Common myeloid progenitor, CD34-positive (primary cell): ENCODE measurements at regions not wholly inside any gene's neighbourhood (a gene's known extent, or its start where the extent isn't known, plus 50 kb on each side); places are given as distances from the start of the nearest gene placed in this dataset.

Experiments used
- CTCF ChIA-PET: fragments of 350-600 bp; sonication (Branson Sonifier 250); formaldehyde crosslinking; loops from one replicate; lab custom pipeline; 2021; ENCODE audit warnings: antibody characterized with exemption; lab: Charles Lee
- POLR2A ChIA-PET: fragments of 350-600 bp; sonication (Branson Sonifier 250); formaldehyde crosslinking; loops from one replicate; lab custom pipeline; 2021; ENCODE audit warnings: antibody characterized with exemption; lab: Charles Lee
- DNase-seq, 3 donors: peaks; one replicate each; pipeline versions ENCODE4 v3.0.0 to v3.0.0-alpha.2; 2013
- H3K27ac ChIP-seq, 2 experiments: 1 replicate in 1 of 2; 2 replicates in 1 of 2; pipeline ENCODE4 v1.7.0; 2013; ENCODE audit warnings: inconsistent platforms in 2 of 2, low read length in 2 of 2, mild to moderate bottlenecking in 2 of 2, low read depth in 1 of 2, moderate library complexity in 1 of 2; ENCODE audit not compliant: severe bottlenecking in 2 of 2, insufficient read depth in 1 of 2, poor library complexity in 1 of 2
- H3K27me3 ChIP-seq, 5 experiments: replicated peaks in 2 of 5; 1 replicate in 3 of 5; 2 replicates in 2 of 5; pipeline versions ENCODE4 v1.6.1 to v1.7.0; 2013; ENCODE audit warnings: low read length in 4 of 5, mild to moderate bottlenecking in 2 of 5, moderate library complexity in 2 of 5, inconsistent platforms in 1 of 5; ENCODE audit not compliant: insufficient read depth in 5 of 5, control insufficient read depth in 4 of 5
- H3K36me3 ChIP-seq, 4 experiments: 1 replicate in 2 of 4; 2 replicates in 2 of 4; pipeline versions ENCODE4 v1.6.1 to v1.7.0; 2013; ENCODE audit warnings: low read length in 3 of 4, control low read depth in 1 of 4, mild to moderate bottlenecking in 1 of 4; ENCODE audit not compliant: control insufficient read depth in 4 of 4, insufficient read depth in 4 of 4
- H3K4me1 ChIP-seq, 4 experiments: 1 replicate in 3 of 4; 2 replicates in 1 of 4; pipeline versions ENCODE4 v1.6.1 to v1.7.1; 2013; ENCODE audit warnings: low read length in 3 of 4, mild to moderate bottlenecking in 3 of 4, control low read depth in 1 of 4, inconsistent platforms in 1 of 4, moderate library complexity in 1 of 4; ENCODE audit not compliant: control insufficient read depth in 4 of 4, insufficient read depth in 4 of 4; ENCODE audit errors: control extremely low read depth in 1 of 4
- H3K4me3 ChIP-seq, 7 experiments: 1 replicate in 4 of 7; 2 replicates in 3 of 7; pipeline versions ENCODE4 v1.5.1 to v1.7.0; 2013; ENCODE audit warnings: mild to moderate bottlenecking in 7 of 7, low read length in 6 of 7, moderate library complexity in 6 of 7, inconsistent platforms in 2 of 7, low read depth in 2 of 7, control low read depth in 1 of 7; ENCODE audit not compliant: insufficient read depth in 4 of 7, control insufficient read depth in 1 of 7; ENCODE audit errors: extremely low read depth in 1 of 7
- H3K9me3 ChIP-seq, 5 experiments: 1 replicate in 4 of 5; 2 replicates in 1 of 5; pipeline versions ENCODE4 v1.6.1 to v1.7.1; 2013; ENCODE audit warnings: low read length in 4 of 5, mild to moderate bottlenecking in 2 of 5, inconsistent platforms in 1 of 5, low read depth in 1 of 5, moderate library complexity in 1 of 5; ENCODE audit not compliant: control insufficient read depth in 4 of 5, insufficient read depth in 2 of 5; ENCODE audit errors: control extremely low read depth in 1 of 5
- WGBS: methylation state at CpG from one replicate; pipeline ENCODE4 v1.1.5; 2013; ENCODE audit not compliant: insufficient coverage; 5-methylcytosine and 5-hydroxymethylcytosine counted together

DNA sequence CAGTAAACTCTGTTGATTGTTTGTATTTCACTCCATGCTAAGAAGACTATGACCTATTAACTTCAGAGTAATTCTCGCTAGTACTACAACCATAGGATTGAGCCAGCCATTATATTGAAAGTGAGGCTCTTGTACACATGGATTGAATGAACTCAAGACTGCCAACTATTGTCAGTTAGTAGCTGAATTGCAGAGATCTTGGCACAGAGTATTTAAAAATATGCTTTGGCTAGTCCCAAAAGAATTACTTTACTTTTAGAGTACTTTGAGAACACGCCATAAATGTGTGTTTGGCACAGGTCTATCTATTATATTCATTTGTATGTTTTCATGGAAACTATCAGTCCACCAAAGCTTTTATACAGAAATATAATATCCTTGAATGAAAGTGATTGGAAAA is 226.7 kb upstream of the DCBLD2 start:
- Histone ChIP-seq H3K4me3 (no peak overlapping the region), H3K27ac (no peak overlapping the region), H3K4me1 (no peaks in the 10 kb centered on the region), H3K9me3 (no peaks in the 10 kb centered on the region), H3K36me3 (no peaks in the 10 kb centered on the region), H3K27me3 (no peaks in the 10 kb centered on the region)
- ChIA-PET POLR2A (no interaction called here), CTCF (no interaction called here)
- DNase-seq, result no peak
- no CpG with 5 or more reads among the region's 2 CpGs for WGBS

GRCh38 chr3:99126316-99126715 is 224.8 kb upstream of the DCBLD2 start:
- H3K36me3 ChIP-seq, result no peaks in the 10 kb centered on the region
- no peak overlapping the region for H3K27ac ChIP-seq
- ChIA-PET CTCF (no interaction called here), POLR2A (no interaction called here)
- no CpG with 5 or more reads among the region's 1 CpG for WGBS
- no peak overlapping the region for H3K4me3 ChIP-seq
- no peaks in the 10 kb centered on the region for H3K9me3 ChIP-seq
- no peaks in the 10 kb centered on the region for H3K27me3 ChIP-seq
- no peaks in the 10 kb centered on the region for H3K4me1 ChIP-seq
- no peak for DNase-seq

- Histone ChIP-seq H3K4me1 (no peaks in the 10 kb centered on the region), H3K4me3 (no peak overlapping the region), H3K36me3 (no peaks in the 10 kb centered on the region), H3K27ac (no peak overlapping the region), H3K9me3 (no peaks in the 10 kb centered on the region), H3K27me3 (no peaks in the 10 kb centered on the region)
- ChIA-PET CTCF (no interaction called here), POLR2A (no interaction called here)
- WGBS, result no CpG with 5 or more reads among the region's 1 CpG
- DNase-seq, result no peak
Observed at GRCh38 chr3:99119385-99119784, 217.9 kb upstream of the DCBLD2 start.

DNA sequence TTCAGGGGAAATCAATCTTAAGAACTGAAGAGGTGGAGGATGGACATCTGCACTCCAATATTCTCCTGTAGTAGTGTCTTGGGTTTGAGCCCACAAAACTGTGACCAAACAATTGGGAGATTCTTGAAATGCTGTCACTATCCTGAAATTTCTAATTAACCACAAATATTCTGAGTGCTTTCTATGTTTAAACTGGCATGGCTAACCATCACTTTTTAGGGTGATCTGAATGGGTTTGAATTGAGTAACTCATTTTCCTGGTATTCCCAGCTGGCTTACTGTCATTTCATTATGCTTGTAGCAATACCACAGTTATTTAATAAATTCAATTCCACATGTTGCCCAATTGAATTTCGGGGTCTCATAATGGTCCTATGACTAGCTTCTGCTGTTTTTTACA is 216.9 kb upstream of the DCBLD2 start:
- H3K27me3 ChIP-seq, result no peaks in the 10 kb centered on the region
- ChIA-PET POLR2A (no interaction called here), CTCF (no interaction called here)
- no peak overlapping the region for H3K4me3 ChIP-seq
- no peak overlapping the region for H3K27ac ChIP-seq
- H3K36me3 ChIP-seq, result no peaks in the 10 kb centered on the region
- no peak for DNase-seq
- H3K4me1 ChIP-seq, result no peaks in the 10 kb centered on the region
- no CpG with 5 or more reads among the region's 1 CpG for WGBS
- H3K9me3 ChIP-seq, result no peaks in the 10 kb centered on the region

- 91% methylated on average over 9 of the region's 9 CpGs for WGBS
- no peaks in the 10 kb centered on the region for H3K9me3 ChIP-seq
- H3K4me1 ChIP-seq, result no peaks in the 10 kb centered on the region
- no peaks in the 10 kb centered on the region for H3K27me3 ChIP-seq
- no peak for DNase-seq
- no peaks in the 10 kb centered on the region for H3K36me3 ChIP-seq
- CTCF ChIA-PET, result no interaction called here
- POLR2A ChIA-PET, result no interaction called here
- H3K4me3 ChIP-seq, result no peak overlapping the region
- no peak overlapping the region for H3K27ac ChIP-seq
Observed at GRCh38 chr3:99114565-99115291, 213.2 kb upstream of the DCBLD2 start.

- no peak overlapping the region for H3K4me3 ChIP-seq
- no CpG with 5 or more reads among the region's 3 CpGs for WGBS
- H3K36me3 ChIP-seq, result no peaks in the 10 kb centered on the region
- ChIA-PET POLR2A (no interaction called here), CTCF (no interaction called here)
- H3K4me1 ChIP-seq, result no peaks in the 10 kb centered on the region
- no peaks in the 10 kb centered on the region for H3K27me3 ChIP-seq
- H3K9me3 ChIP-seq, result no peaks in the 10 kb centered on the region
- no peak for DNase-seq
- no peak overlapping the region for H3K27ac ChIP-seq
Observed at GRCh38 chr3:99111235-99111634, 209.7 kb upstream of the DCBLD2 start.

DNA sequence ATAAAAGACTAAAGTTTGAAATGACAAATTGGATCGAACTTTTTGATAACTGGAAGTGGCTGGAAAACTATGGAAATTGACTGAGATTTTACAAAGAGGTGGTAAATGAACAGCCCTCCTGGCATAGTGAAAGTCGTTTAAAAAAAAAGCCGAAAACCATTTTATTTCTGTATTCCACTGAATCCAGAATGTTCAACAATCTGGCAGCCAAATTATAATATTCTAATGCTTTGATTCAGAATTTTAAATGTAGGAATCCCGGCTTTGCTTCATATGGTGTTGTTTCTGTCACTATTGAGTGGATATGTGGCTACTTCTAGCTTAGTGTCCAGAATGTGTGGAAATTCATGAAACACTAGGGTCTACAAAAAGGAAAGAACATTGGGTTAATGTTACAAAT is 208.9 kb upstream of the DCBLD2 start:
- H3K4me3 ChIP-seq, result no peak overlapping the region
- POLR2A ChIA-PET, result no interaction called here
- CTCF ChIA-PET, result no interaction called here

More for the DNA sequence above, 208.9 kb upstream of the DCBLD2 start:
- no CpG with 5 or more reads among the region's 4 CpGs for WGBS
- H3K36me3 ChIP-seq, result no peaks in the 10 kb centered on the region
- no peaks in the 10 kb centered on the region for H3K4me1 ChIP-seq
- no peak for DNase-seq
- H3K27me3 ChIP-seq, result no peaks in the 10 kb centered on the region
- no peak overlapping the region for H3K27ac ChIP-seq
- H3K9me3 ChIP-seq, result no peaks in the 10 kb centered on the region
